ENCODE measurements at regions not wholly inside any gene's neighbourhood (a gene's known extent, or its start where the extent isn't known, plus 50 kb on each side); places are given as distances from the start of the nearest gene placed in this dataset.
"Not testable (repeated sequence)": the region's sequence is repeated elsewhere in the genome, so short reads cannot be mapped to it uniquely, and the experiment has no call there.

DNA sequence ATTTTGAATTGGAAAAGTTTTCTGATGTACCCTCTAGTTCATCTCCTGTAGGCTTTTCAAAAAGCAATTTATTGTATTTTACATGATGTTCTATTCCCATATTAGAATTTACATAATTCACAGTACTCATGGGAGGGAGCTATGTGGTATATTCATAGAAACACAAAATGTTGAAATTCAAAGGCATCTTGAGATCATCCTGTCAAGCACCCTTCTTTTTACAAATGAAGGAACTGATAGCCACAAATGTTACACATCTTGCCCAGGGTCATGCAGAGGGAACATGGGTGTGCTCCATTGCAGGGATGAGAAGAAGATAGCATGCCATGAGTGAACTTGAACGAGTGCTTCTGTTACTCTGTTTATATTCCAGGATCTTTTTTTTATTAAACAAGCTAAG, 228.8 kb downstream of the ZNF92 start:
- not testable (repeated sequence) for TF ChIP-seq SUZ12 (IDR thresholded peaks at IDR 0.05); FOXK2 (IDR thresholded peaks at IDR 0.05); FOXM1 (IDR thresholded peaks at IDR 0.05; ENCODE audit: borderline replicate concordance); NFRKB (IDR thresholded peaks at IDR 0.05); ZNF384 (IDR thresholded peaks at IDR 0.05); BHLHE40 (IDR thresholded peaks at IDR 0.05; ENCODE audit: borderline replicate concordance); ELF4 (IDR thresholded peaks at IDR 0.05)

Data from HEK293T (cell line).